ENCODE measurements at regions not wholly inside any gene's neighbourhood (a gene's known extent, or its start where the extent isn't known, plus 50 kb on each side); places are given as distances from the start of the nearest gene placed in this dataset.

GRCh38 chr6:109237077-109237985 is 142.0 kb downstream of the CEP57L1 start:
- no peak overlapping the region for H3K4me3 ChIP-seq (ENCODE audit: low read length)
- no peak for DNase-seq (ENCODE audit: low read depth, low spot score)

- H3K4me3 ChIP-seq (ENCODE audit: low read length): no peak overlapping the region
- peak; percentile 68 for DNase-seq (ENCODE audit: low read depth, low spot score)
Observed at GRCh38 chr6:109236115-109237076, 141.1 kb downstream of the CEP57L1 start.

DNA sequence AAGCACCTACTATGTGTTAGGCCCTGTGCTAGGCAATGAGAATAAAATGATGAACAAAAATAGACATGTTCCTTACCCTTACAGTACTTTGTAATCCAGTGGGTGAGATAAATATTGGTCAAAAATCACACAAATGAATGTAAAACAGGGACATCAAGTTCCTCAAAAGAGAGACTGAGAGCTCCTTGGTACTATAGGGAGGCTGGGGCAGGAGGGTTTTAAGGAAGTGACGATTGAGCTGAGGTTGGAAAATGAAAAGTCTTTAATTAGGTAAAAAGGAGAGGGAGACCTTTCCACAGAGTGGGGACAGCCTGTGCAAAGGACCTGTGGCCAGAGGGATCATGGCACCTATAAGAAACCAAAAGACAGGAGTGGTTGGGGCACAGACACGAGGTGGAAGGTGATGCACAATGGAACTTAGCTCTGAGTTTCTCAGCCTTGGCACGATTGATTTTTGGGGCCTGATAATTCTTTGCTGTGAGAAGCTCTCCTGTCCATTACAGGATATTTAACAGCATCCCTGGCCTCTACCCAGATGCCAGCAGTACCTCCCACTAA is 140.3 kb downstream of the CEP57L1 start:
- no peak overlapping the region for H3K4me3 ChIP-seq (ENCODE audit: low read length)
- no peak for DNase-seq (ENCODE audit: low read depth, low spot score)

DNA sequence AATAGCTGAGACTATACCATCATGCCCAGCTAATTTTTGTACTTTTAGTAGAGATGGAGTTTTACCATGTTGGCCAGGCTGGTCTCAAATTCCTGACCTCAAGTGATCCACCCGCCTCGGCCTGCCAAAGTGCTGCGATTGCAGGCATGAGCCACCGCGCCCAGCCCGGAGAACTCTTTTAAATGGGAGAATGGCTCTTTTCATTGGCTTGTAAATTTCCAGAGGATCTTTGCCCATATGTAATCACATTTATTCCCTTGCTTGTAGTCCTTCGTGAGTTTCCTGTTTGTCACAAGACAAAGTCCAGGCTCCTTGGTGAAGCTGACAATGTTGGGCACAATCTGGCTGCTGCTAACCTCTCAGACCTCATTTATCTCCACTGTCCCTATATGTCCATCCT is 135.1 kb downstream of the CEP57L1 start:
- DNase-seq (ENCODE audit: low read depth, low spot score): no peak
- H3K4me3 ChIP-seq (ENCODE audit: low read length): no peak overlapping the region

GRCh38 chr6:109229536-109229935 is 134.2 kb downstream of the CEP57L1 start:
- no peak overlapping the region for H3K4me3 ChIP-seq (ENCODE audit: low read length)
- DNase-seq (ENCODE audit: low read depth, low spot score): no peak

GRCh38 chr6:109227646-109228045 is 132.3 kb downstream of the CEP57L1 start:
- no peak for DNase-seq (ENCODE audit: low read depth, low spot score)

DNA sequence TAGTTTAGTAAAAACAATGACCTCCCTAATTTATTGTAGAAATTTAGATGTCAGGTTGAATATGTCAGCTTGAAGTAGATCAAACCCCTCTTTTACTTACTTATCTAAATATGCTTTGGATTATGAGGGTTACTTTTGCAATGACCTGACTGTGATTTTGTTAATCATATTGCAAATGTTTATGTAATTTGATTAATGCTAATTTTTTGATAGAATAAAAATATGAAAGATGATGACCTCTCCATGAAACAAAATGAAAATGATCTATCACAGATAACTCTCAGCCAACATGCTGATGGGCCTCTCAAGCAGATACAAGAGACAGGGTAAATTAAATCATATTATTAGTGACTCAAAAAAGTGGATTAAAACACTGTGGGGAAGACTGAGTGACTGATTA is 131.0 kb downstream of the CEP57L1 start:
- H3K4me3 ChIP-seq (ENCODE audit: low read length): no peak overlapping the region
- DNase-seq (ENCODE audit: low read depth, low spot score): no peak

More at GRCh38 chr6:109227646-109228045, 132.3 kb downstream of the CEP57L1 start:
- no peak overlapping the region for H3K4me3 ChIP-seq (ENCODE audit: low read length)

DNA sequence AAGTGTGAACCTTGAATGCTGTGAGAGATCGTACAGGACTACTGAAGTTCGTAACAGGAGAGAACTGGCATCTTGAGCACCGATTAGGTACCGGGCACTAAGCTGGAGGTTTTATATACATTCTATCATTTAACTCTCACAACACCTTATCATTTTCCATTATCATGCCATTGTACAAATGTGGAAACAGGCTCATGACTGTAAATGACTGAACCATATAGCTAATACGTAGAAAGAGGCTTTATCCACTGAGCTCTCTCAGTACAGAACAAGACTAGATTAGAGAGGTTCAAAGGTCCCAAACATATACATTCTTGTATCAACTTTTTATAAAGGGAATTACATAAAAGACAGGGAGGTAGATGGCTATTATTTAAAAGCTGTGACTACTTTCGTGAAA is 130.6 kb downstream of the CEP57L1 start:
- no peak for DNase-seq (ENCODE audit: low read depth, low spot score)
- H3K4me3 ChIP-seq (ENCODE audit: low read length): no peak overlapping the region

DNA sequence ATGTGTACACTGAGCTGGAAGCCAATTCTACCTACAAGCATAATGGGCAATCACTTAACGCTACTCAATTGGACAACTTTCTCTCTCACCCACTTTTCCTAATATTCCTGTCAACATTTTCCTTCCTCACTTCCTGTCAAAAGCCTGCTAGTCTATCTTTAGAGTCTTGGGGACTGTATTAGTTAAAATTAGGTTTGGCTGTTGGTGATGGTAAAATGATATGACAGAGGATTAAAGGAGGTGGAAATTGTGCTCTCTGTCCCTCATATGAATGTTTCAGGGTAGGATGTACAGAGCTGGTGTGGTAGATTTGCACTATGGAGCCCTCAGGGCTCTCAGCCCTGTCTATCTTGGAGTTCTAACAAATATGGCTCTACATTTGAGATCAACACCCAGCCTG is 129.7 kb downstream of the CEP57L1 start:
- H3K4me3 ChIP-seq (ENCODE audit: low read length): no peak overlapping the region
- no peak for DNase-seq (ENCODE audit: low read depth, low spot score)

DNA sequence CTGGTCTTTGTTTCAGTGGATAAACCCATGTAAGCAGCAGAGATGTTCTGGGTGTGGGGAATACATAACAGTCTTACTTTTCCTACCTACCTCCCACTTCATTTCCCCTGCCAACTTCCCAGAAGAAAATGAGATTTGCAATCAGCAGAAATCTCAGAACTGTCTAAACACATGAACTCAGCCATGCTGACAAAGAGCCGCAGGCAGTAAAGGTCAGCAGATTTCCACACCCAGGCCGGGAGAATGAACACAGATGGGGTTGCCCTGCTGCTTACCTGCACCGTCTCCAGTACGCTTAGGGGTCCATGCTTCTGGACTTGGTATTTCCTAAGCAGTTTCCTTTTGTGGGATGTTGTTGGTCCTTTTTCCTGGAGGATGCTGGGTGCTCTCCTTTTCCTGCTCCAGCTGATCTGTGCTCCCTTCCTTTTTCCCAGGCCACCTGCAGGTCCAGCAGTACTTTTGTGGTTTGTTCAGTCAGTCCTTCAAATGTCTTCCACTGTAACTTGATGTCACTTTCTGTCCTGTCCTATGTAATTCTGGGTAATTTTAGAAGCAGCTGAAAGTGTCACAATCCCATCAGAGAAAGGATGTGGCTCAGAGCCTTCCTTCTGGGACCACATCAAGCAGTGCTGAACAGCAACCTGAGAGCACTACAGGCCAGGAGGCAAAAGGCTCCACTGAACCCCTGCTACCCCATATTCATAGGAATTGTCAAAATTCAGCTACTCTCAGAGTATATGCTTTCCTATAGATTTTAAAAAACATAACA is 129.0 kb downstream of the CEP57L1 start:
- H3K4me3 ChIP-seq (ENCODE audit: low read length): no peak overlapping the region
- DNase-seq (ENCODE audit: low read depth, low spot score): peak; percentile 85

- peak; percentile 69 for DNase-seq (ENCODE audit: low read depth, low spot score)
- H3K4me3 ChIP-seq (ENCODE audit: low read length): no peak overlapping the region
Observed at GRCh38 chr6:109222848-109223247, 127.5 kb downstream of the CEP57L1 start.

- DNase-seq (ENCODE audit: low read depth, low spot score): no peak
Observed at GRCh38 chr6:109221543-109222195, 126.4 kb downstream of the CEP57L1 start.

More at GRCh38 chr6:109221543-109222195, 126.4 kb downstream of the CEP57L1 start:
- H3K4me3 ChIP-seq (ENCODE audit: low read length): no peak overlapping the region

Measured in Jurkat, Clone E6-1 (cell line).